Esophagus squamous epithelium (tissue), 4 donors: ENCODE measurements at regions not wholly inside any gene's neighbourhood (a gene's known extent, or its start where the extent isn't known, plus 50 kb on each side); places are given as distances from the start of the nearest gene placed in this dataset.

Source experiments
- POLR2A ChIP-seq, 4 donors: fragments of 450-650 bp; IDR thresholded peaks; one replicate each; pipeline ENCODE4 v1.6.1; 2017; ENCODE audit warnings: antibody characterized with exemption in 4 of 4, mild to moderate bottlenecking in 4 of 4, moderate library complexity in 3 of 4
- TF ChIP-seq, protein P1 (sequence below), 6 experiments: fragments of 450-650 bp in 4 of 6; fragments of 200-600 bp in 2 of 6; sonication (generic) in 2 of 6; IDR thresholded peaks; one replicate each; pipeline ENCODE4 v1.5.1; 2016 to 2019; ENCODE audit warnings: antibody characterized with exemption in 6 of 6, mild to moderate bottlenecking in 4 of 6, moderate library complexity in 4 of 6

GRCh38 chr13:50152655-50153309 is 137.5 kb downstream of the KCNRG start:
- TF ChIP-seq, protein P1, sequence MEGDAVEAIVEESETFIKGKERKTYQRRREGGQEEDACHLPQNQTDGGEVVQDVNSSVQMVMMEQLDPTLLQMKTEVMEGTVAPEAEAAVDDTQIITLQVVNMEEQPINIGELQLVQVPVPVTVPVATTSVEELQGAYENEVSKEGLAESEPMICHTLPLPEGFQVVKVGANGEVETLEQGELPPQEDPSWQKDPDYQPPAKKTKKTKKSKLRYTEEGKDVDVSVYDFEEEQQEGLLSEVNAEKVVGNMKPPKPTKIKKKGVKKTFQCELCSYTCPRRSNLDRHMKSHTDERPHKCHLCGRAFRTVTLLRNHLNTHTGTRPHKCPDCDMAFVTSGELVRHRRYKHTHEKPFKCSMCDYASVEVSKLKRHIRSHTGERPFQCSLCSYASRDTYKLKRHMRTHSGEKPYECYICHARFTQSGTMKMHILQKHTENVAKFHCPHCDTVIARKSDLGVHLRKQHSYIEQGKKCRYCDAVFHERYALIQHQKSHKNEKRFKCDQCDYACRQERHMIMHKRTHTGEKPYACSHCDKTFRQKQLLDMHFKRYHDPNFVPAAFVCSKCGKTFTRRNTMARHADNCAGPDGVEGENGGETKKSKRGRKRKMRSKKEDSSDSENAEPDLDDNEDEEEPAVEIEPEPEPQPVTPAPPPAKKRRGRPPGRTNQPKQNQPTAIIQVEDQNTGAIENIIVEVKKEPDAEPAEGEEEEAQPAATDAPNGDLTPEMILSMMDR (IDR thresholded peaks at IDR 0.05), result no peak
- TF ChIP-seq POLR2A (IDR thresholded peaks at IDR 0.05), result no peak
